HG02678 (cell line): ENCODE measurements at regions not wholly inside any gene's neighbourhood (a gene's known extent, or its start where the extent isn't known, plus 50 kb on each side); places are given as distances from the start of the nearest gene placed in this dataset.

Experiments used
- ATAC-seq: cut with Tn5 transposase; IDR thresholded peaks from one replicate; pipeline ENCODE4 v1.9.1; 2021; ENCODE audit warnings: mild to moderate bottlenecking, moderate library complexity; ENCODE audit not compliant: unreplicated experiment

GRCh38 chr18:10298346-10298745 lies 156.1 kb upstream of the APCDD1 start:
- no peak for ATAC-seq

- no peak for ATAC-seq
Observed at GRCh38 chr18:10299643-10300042, 154.8 kb upstream of the APCDD1 start.

- no peak for ATAC-seq
Observed at GRCh38 chr18:10300739-10301138, 153.7 kb upstream of the APCDD1 start.

GRCh38 chr18:10301831-10302483 lies 152.5 kb upstream of the APCDD1 start:
- no peak for ATAC-seq

GRCh38 chr18:10303171-10303570 lies 151.3 kb upstream of the APCDD1 start:
- ATAC-seq: no peak

GRCh38 chr18:10304853-10305252 lies 149.6 kb upstream of the APCDD1 start:
- ATAC-seq: no peak

GRCh38 chr18:10306779-10307178 lies 147.7 kb upstream of the APCDD1 start:
- no peak for ATAC-seq

GRCh38 chr18:10308154-10308553 lies 146.3 kb upstream of the APCDD1 start:
- ATAC-seq: no peak

- no peak for ATAC-seq
Observed at GRCh38 chr18:10310626-10311025, 143.8 kb upstream of the APCDD1 start.

- ATAC-seq: no peak
Observed at GRCh38 chr18:10312326-10313015, 142.0 kb upstream of the APCDD1 start.

GRCh38 chr18:10313016-10313342 lies 141.5 kb upstream of the APCDD1 start:
- ATAC-seq: no peak

- no peak for ATAC-seq
Observed at GRCh38 chr18:10314066-10314465, 140.4 kb upstream of the APCDD1 start.

GRCh38 chr18:10315522-10315921 lies 138.9 kb upstream of the APCDD1 start:
- ATAC-seq: no peak

- no peak for ATAC-seq
Observed at GRCh38 chr18:10316778-10317177, 137.7 kb upstream of the APCDD1 start.

- no peak for ATAC-seq
Observed at GRCh38 chr18:10317864-10318690, 136.4 kb upstream of the APCDD1 start.

GRCh38 chr18:10318691-10318970 lies 135.8 kb upstream of the APCDD1 start:
- ATAC-seq: no peak

- ATAC-seq: no peak
Observed at GRCh38 chr18:10319026-10319425, 135.4 kb upstream of the APCDD1 start.

- no peak for ATAC-seq
Observed at GRCh38 chr18:10319914-10320600, 134.4 kb upstream of the APCDD1 start.

- no peak for ATAC-seq
Observed at GRCh38 chr18:10320791-10321190, 133.6 kb upstream of the APCDD1 start.

GRCh38 chr18:10321576-10321975 lies 132.9 kb upstream of the APCDD1 start:
- ATAC-seq: no peak

GRCh38 chr18:10322004-10322403 lies 132.4 kb upstream of the APCDD1 start:
- ATAC-seq: no peak

- no peak for ATAC-seq
Observed at GRCh38 chr18:10322435-10322834, 132.0 kb upstream of the APCDD1 start.
